ENCODE measurements at regions not wholly inside any gene's neighbourhood (a gene's known extent, or its start where the extent isn't known, plus 50 kb on each side); places are given as distances from the start of the nearest gene placed in this dataset.

- in situ Hi-C loops (cut with HindIII; ENCODE audit: low sequenced_read_pairs) = no loop called here
- DNase-seq (ENCODE audit: low read depth) = no peak
- no peak for TF ChIP-seq CTCF (IDR thresholded peaks at IDR 0.05; ENCODE audit: low read depth, low read length, missing control alignments)
Observed at GRCh38 chr4:60249784-60250183, 950.3 kb upstream of the ADGRL3 start.

GRCh38 chr4:60250657-60251056 is 949.5 kb upstream of the ADGRL3 start:
- TF ChIP-seq CTCF (IDR thresholded peaks at IDR 0.05; ENCODE audit: low read depth, low read length, missing control alignments) = no peak

More at GRCh38 chr4:60249784-60250183, 950.3 kb upstream of the ADGRL3 start:
- no peak overlapping the region for H3K4me3 ChIP-seq (ENCODE audit: low read depth, low read length)

GRCh38 chr4:60259781-60260180 is 940.3 kb upstream of the ADGRL3 start:
- in situ Hi-C loops (cut with HindIII; ENCODE audit: low sequenced_read_pairs) = no loop called here
- no peak overlapping the region for H3K4me3 ChIP-seq (ENCODE audit: low read depth, low read length)
- TF ChIP-seq CTCF (IDR thresholded peaks at IDR 0.05; ENCODE audit: low read depth, low read length, missing control alignments) = no peak
- no peak for DNase-seq (ENCODE audit: low read depth)

More at GRCh38 chr4:60250657-60251056, 949.5 kb upstream of the ADGRL3 start:
- in situ Hi-C loops (cut with HindIII; ENCODE audit: low sequenced_read_pairs) = no loop called here
- DNase-seq (ENCODE audit: low read depth) = no peak
- no peak overlapping the region for H3K4me3 ChIP-seq (ENCODE audit: low read depth, low read length)

- in situ Hi-C loops (cut with HindIII; ENCODE audit: low sequenced_read_pairs) = no loop called here
- no peak overlapping the region for H3K4me3 ChIP-seq (ENCODE audit: low read depth, low read length)
- no peak for DNase-seq (ENCODE audit: low read depth)
- TF ChIP-seq CTCF (IDR thresholded peaks at IDR 0.05; ENCODE audit: low read depth, low read length, missing control alignments) = no peak
Observed at GRCh38 chr4:60266505-60266904, 933.6 kb upstream of the ADGRL3 start.

- in situ Hi-C loops (cut with HindIII; ENCODE audit: low sequenced_read_pairs) = no loop called here
- no peak for TF ChIP-seq CTCF (IDR thresholded peaks at IDR 0.05; ENCODE audit: low read depth, low read length, missing control alignments)
- H3K4me3 ChIP-seq (ENCODE audit: low read depth, low read length) = no peak overlapping the region
- DNase-seq (ENCODE audit: low read depth) = no peak
Observed at GRCh38 chr4:60296386-60296785, 903.7 kb upstream of the ADGRL3 start.

- H3K4me3 ChIP-seq (ENCODE audit: low read depth, low read length) = no peak overlapping the region
- in situ Hi-C loops (cut with HindIII; ENCODE audit: low sequenced_read_pairs) = no loop called here
- no peak for TF ChIP-seq CTCF (IDR thresholded peaks at IDR 0.05; ENCODE audit: low read depth, low read length, missing control alignments)
- peak; percentile 27 for DNase-seq (ENCODE audit: low read depth)
Observed at GRCh38 chr4:60313611-60314178, 886.4 kb upstream of the ADGRL3 start.

Measured in astrocyte of the cerebellum (primary cell).